Retinal pigment epithelial cell (primary cell): ENCODE measurements at regions not wholly inside any gene's neighbourhood (a gene's known extent, or its start where the extent isn't known, plus 50 kb on each side); places are given as distances from the start of the nearest gene placed in this dataset.
A peak's percentile ranks its signal among the peaks of the same experiment; 100 is the strongest.

Source experiments
- DNase-seq: peaks from one replicate; pipeline ENCODE4 v3.0.0-alpha.2; 2010; ENCODE audit warnings: low read depth
- H3K4me3 ChIP-seq: 2 replicates; pipeline ENCODE4 v1.5.1; 2011; ENCODE audit warnings: mild to moderate bottlenecking, low read length, control low read depth, moderate library complexity
- CTCF ChIP-seq: conservative IDR thresholded peaks from 2 replicates; pipeline ENCODE4 v1.5.1; 2011; ENCODE audit warnings: low read depth, low read length, control low read depth, inconsistent platforms

DNA sequence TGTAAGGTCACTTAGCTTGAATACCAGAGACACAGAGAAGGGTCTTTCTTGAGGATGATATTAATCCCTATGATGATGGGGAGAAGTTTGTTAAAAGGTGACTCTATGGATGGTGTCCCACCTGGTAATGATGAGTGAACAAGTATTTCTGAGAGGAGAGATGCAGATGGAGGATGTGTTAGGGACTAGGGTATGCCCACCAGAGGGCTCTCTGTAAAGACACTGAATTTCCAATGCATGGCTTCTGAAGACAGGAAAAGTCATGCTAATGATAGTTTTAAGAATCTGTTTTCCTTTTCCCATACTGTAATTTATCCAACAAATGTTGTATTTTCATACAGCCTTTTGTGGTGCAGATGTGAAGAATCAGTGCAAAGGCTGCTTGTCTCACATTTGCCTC lies 1250.9 kb upstream of the CELF2 start:
- peak; percentile 21 for TF ChIP-seq CTCF
- H3K4me3 ChIP-seq, result no peak overlapping the region
- DNase-seq, result no peak

DNA sequence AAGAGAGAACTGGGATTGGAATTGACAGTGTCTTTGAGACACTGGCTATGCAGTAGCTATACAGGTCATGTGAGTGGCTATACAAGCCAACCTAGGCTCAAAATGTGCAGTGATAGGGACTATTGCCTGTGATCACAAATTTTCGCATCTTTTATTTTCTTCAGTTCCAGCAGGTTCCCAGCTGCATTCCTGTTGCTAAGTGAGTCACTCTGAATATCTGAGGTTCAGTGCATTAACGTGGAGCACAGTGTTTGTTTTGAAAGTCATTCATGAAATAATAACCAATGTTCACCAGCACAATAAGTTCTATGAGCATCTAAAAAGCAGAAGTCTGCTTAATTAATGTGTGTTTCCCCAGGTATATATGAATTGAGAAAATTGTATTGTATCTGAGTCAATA lies 1236.0 kb upstream of the CELF2 start:
- TF ChIP-seq CTCF, result no peak
- no peak for DNase-seq
- no peak overlapping the region for H3K4me3 ChIP-seq

DNA sequence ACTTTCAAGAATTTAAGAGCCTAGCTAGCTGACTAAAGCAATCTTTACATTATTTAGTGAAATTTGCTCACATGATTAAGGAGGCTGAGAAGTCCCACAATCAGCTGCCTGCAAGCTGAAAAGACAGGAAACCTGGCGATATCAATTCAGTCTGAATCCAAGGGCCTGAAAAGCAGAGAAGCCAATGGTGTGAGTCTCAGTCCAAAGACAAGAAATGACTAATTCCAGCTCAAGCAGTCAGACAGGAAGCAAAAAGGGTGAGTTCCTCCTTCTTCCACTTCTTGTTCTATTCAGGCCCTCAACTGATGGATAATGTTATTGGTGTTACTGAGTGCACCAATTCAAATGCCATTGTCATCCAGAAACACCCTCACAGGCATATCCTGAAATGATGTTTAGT lies 1231.6 kb upstream of the CELF2 start:
- no peak for TF ChIP-seq CTCF
- H3K4me3 ChIP-seq, result no peak overlapping the region
- no peak for DNase-seq

DNA sequence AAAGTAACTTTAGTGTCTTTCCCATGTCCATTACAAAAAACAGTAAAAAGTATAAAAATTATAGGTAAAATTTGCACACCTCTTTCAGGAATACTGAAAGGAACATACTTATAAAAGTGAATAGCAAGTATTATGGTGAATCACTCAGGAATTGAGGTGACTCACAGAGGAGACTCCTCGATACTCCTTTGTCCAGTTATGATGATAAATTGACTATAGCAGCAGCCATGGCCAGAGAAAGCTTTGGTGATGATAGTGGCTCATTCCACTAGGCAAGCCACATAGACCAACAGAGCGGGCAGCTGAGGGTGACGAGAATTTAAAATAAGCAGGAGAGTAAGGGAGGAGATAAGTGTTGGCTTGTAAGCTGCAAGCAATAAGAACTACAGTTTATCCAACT lies 1231.1 kb upstream of the CELF2 start:
- TF ChIP-seq CTCF, result no peak
- no peak for DNase-seq
- no peak overlapping the region for H3K4me3 ChIP-seq

GRCh38 chr10:9789996-9790395 lies 1227.7 kb upstream of the CELF2 start:
- TF ChIP-seq CTCF, result no peak
- DNase-seq, result no peak
- no peak overlapping the region for H3K4me3 ChIP-seq

DNA sequence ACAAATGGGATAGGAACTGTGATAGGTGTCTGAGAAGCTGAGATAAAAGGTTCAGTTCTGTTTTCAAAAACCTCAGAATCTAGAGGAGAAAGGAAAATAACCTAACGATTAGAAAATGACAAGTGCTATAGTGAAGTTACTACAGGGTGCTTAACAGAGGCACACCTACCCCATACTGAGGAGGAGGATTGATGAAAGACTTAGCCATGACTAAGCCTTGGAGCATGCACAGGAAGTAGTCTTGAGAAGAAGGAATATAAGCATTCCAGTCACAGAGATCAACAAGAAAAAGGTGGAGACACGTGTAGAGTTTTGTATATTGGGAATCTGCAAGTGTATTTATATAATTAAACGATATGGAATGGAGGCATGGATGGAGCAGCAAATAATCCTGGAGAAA lies 1225.5 kb upstream of the CELF2 start:
- no peak overlapping the region for H3K4me3 ChIP-seq
- TF ChIP-seq CTCF, result no peak
- DNase-seq, result peak; percentile 37

DNA sequence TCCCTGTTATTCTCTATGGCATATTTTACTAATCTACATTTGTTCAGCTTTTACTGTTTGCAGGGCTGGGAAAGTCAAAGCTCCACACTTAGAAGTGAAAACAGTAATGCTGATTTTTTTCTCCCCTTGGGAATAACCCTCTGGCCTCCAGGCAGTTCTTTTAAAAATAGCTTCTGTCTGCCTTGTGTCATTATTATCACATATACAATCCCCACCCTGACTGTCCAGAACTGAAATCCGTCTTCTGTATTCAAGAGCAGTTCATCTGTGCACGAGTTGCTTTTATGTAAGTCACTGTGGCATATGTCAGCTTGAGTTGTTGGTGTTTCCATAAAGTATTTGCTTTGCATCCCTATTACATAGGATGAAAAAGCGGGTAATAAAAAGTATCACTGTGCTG lies 1221.1 kb upstream of the CELF2 start:
- no peak for TF ChIP-seq CTCF
- H3K4me3 ChIP-seq, result no peak overlapping the region
- DNase-seq, result no peak
